ENCODE measurements at regions not wholly inside any gene's neighbourhood (a gene's known extent, or its start where the extent isn't known, plus 50 kb on each side); places are given as distances from the start of the nearest gene placed in this dataset.

DNA sequence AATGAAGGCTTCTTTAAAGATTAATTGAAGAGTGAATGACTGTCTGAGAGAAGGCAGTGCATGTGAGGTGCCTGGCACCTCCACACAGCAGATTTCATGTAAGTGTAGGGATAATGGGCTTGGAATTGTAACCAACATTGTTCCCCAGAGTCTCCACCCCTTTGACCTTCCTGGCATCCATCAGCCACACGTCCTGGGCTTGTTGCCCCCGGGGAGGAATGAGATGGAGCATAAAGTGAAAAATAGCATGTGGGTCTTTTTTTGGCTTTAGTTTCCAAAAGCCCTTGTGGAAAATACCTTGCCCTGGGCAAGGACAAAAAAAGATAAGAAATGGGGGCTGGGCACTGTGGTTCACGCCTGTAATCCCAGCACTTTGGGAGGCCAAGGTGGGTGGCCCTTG lies 242.2 kb upstream of the ECI2 start:
- Histone ChIP-seq H3K27ac (ENCODE audit: low read depth, low read length) (no peak overlapping the region), H3K9ac (ENCODE audit: low read depth, low read length) (no peak overlapping the region), H3K4me1 (ENCODE audit: control insufficient read depth, insufficient read depth, low read length) (no peaks in the 10 kb centered on the region; the same call in 1 of the 2 replicates), H3K9me3 (ENCODE audit: control insufficient read depth, insufficient read depth, low read length) (0 out of 2 replicates have a peak, but pooled peaks cover under 1% of the 10 kb centered on the region), H3K4me3 (ENCODE audit: low read depth, low read length) (no peak overlapping the region), H3K36me3 (ENCODE audit: control insufficient read depth, insufficient read depth, low read length) (no peaks in the 10 kb centered on the region), H3K27me3 (ENCODE audit: control insufficient read depth, insufficient read depth, low read length) (no peaks in the 10 kb centered on the region)

DNA sequence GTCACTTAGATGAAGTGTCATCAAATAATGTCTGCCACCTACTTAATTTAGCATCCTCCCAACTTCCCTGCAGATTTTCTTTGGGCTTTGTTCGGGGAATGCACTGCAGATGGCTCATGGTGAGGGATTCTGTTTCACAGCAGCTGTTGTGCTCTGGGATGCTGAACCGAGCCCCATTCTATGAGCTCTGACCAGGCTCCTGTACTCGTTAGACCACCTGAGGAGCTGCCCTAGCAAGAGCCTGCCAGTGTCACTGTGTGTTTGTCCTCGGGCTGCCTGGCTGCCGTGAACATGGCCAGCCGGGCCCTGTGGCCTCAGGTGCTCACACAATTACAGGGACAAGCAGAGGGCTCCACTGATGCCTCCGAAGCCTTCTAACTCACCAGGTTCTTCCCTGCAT lies 238.8 kb upstream of the ECI2 start:
- Histone ChIP-seq H3K27me3 (ENCODE audit: control insufficient read depth, insufficient read depth, low read length) (no peaks in the 10 kb centered on the region), H3K9ac (ENCODE audit: low read depth, low read length) (no peak overlapping the region), H3K4me3 (ENCODE audit: low read depth, low read length) (no peak overlapping the region), H3K36me3 (ENCODE audit: control insufficient read depth, insufficient read depth, low read length) (no peaks in the 10 kb centered on the region), H3K27ac (ENCODE audit: low read depth, low read length) (no peak overlapping the region), H3K4me1 (ENCODE audit: control insufficient read depth, insufficient read depth, low read length) (no peaks in the 10 kb centered on the region; the same call in 1 of the 2 replicates), H3K9me3 (ENCODE audit: control insufficient read depth, insufficient read depth, low read length) (no peaks in the 10 kb centered on the region)

DNA sequence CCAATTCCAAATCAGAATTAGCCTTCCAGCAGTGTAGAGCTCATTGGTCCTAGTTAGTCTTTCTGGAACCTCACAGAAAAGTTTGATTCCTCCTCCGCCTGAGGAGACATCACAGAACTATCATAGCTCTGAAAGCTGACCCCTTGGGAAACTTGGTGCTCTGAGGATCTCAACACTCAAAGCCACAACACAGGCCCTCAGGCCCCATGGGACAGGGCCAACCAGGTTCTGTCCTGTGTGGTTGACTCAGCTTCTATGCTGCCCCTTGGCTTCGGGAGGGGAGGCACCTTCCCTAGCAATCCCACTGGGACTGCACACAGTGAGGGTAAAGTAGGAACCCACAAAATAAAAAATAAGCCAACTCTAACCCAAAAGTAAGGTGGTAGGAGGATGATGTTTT lies 237.5 kb upstream of the ECI2 start:
- Histone ChIP-seq H3K27me3 (ENCODE audit: control insufficient read depth, insufficient read depth, low read length) (no peaks in the 10 kb centered on the region), H3K9ac (ENCODE audit: low read depth, low read length) (no peak overlapping the region), H3K4me1 (ENCODE audit: control insufficient read depth, insufficient read depth, low read length) (no peaks in the 10 kb centered on the region; the same call in 1 of the 2 replicates), H3K27ac (ENCODE audit: low read depth, low read length) (no peak overlapping the region), H3K36me3 (ENCODE audit: control insufficient read depth, insufficient read depth, low read length) (no peaks in the 10 kb centered on the region), H3K4me3 (ENCODE audit: low read depth, low read length) (no peak overlapping the region), H3K9me3 (ENCODE audit: control insufficient read depth, insufficient read depth, low read length) (no peaks in the 10 kb centered on the region)

DNA sequence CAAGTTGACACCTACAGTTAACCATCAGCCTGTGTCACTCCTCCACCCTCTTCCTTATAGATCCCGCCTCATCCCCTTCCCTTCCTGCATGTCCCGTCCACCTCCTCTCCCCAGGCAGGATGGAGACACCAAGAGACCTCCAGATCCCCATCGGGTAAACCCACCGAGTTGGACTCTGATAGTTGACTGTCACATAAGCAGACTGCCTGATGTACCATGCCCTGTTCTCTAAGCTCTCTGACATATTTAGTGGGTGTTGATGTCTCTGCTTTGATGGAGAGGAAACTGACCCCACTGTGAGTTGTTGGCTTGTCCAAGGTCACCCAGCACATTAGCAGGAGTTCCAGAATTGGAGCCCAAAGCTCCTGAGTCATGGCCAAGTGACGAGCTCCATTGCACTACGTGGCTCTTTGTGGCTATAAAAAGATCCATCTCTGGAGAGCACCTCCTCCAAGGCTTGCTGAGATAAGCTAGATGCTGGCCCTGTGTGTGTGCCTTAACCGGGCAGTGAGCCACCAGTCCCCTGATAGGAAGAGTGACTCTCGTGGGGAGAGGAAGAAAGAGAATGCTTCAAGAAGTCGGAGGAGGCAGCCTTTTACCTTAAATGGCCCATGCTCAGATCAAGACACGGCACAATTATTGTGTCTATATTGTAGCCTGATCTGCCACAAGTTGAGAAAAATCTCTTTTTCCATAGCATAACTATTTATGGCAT lies 236.0 kb upstream of the ECI2 start:
- Histone ChIP-seq H3K4me1 (ENCODE audit: control insufficient read depth, insufficient read depth, low read length) (no peaks in the 10 kb centered on the region; the same call in 1 of the 2 replicates), H3K9me3 (ENCODE audit: control insufficient read depth, insufficient read depth, low read length) (no peaks in the 10 kb centered on the region), H3K9ac (ENCODE audit: low read depth, low read length) (no peak overlapping the region), H3K4me3 (ENCODE audit: low read depth, low read length) (no peak overlapping the region), H3K27ac (ENCODE audit: low read depth, low read length) (no peak overlapping the region), H3K27me3 (ENCODE audit: control insufficient read depth, insufficient read depth, low read length) (no peaks in the 10 kb centered on the region), H3K36me3 (ENCODE audit: control insufficient read depth, insufficient read depth, low read length) (no peaks in the 10 kb centered on the region)

DNA sequence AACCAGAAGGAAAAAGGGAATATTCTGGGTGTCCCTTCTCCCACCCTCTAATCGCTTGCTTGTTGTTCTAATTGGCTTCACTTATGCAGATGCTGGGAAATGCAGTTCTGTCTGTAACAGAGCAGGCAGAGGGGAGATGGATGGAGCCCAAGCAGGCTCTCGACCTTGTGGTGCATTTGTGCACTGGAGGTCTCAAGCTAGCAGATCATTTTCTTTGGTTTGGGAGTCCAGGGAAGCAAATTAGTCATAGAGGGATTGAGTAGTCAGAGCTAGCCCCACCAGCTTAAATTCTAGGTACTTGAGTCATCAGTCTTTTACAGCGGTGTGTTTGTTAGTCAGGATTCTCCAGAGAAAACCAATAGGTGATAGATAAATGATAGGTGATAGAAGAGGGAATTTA lies 234.7 kb upstream of the ECI2 start:
- no peaks in the 10 kb centered on the region; the same call in 1 of the 2 replicates for H3K4me1 ChIP-seq (ENCODE audit: control insufficient read depth, insufficient read depth, low read length)
- H3K9ac ChIP-seq (ENCODE audit: low read depth, low read length) = no peak overlapping the region

DNA sequence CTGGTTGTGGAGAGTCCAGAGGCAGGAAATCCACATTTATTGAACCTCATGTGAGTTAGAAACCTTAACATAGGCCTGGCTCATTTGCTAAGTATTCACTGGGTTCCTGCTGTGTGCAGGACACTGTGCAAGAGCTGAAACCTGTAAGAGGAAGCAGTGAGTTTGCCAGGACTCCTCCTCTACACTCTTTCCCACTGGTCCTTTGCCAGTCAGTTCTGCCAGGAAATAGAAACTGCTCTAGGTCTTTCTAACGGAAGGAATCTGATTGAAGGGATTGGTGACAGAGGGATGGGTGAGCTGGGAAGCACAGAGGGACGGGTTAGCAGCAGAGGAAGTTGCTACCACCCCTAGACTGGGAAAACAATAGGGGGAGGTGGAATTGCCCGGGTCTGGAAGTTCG lies 234.2 kb upstream of the ECI2 start:
- H3K9ac ChIP-seq (ENCODE audit: low read depth, low read length) = no peak overlapping the region
- H3K36me3 ChIP-seq (ENCODE audit: control insufficient read depth, insufficient read depth, low read length) = no peaks in the 10 kb centered on the region
- H3K9me3 ChIP-seq (ENCODE audit: control insufficient read depth, insufficient read depth, low read length) = no peaks in the 10 kb centered on the region
- no peaks in the 10 kb centered on the region for H3K27me3 ChIP-seq (ENCODE audit: control insufficient read depth, insufficient read depth, low read length)
- H3K27ac ChIP-seq (ENCODE audit: low read depth, low read length) = no peak overlapping the region
- no peaks in the 10 kb centered on the region; the same call in 1 of the 2 replicates for H3K4me1 ChIP-seq (ENCODE audit: control insufficient read depth, insufficient read depth, low read length)
- H3K4me3 ChIP-seq (ENCODE audit: low read depth, low read length) = no peak overlapping the region

More for the DNA sequence above, 234.7 kb upstream of the ECI2 start:
- H3K4me3 ChIP-seq (ENCODE audit: low read depth, low read length) = no peak overlapping the region
- H3K27me3 ChIP-seq (ENCODE audit: control insufficient read depth, insufficient read depth, low read length) = no peaks in the 10 kb centered on the region
- H3K36me3 ChIP-seq (ENCODE audit: control insufficient read depth, insufficient read depth, low read length) = no peaks in the 10 kb centered on the region
- no peak overlapping the region for H3K27ac ChIP-seq (ENCODE audit: low read depth, low read length)
- no peaks in the 10 kb centered on the region for H3K9me3 ChIP-seq (ENCODE audit: control insufficient read depth, insufficient read depth, low read length)

DNA sequence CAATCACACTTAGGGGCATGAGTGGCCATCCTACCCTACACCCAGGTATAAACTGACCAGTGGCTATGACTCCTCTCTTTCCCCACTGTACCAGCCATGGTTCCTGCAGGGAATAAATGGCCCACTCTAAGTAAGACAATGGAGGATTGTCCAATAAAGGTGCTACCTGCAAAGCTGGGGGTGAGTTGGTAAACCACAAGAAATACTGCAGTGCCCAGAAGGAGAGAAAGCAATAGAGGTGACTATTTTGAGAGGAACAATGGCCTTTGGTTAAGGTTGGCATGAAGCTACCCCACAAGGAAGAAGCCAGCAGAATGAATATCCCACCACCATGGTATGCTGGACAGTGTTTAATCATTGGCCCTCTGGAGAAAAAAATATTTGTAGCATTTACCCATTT lies 233.3 kb upstream of the ECI2 start:
- Histone ChIP-seq H3K4me3 (ENCODE audit: low read depth, low read length) (no peak overlapping the region), H3K9me3 (ENCODE audit: control insufficient read depth, insufficient read depth, low read length) (no peaks in the 10 kb centered on the region), H3K36me3 (ENCODE audit: control insufficient read depth, insufficient read depth, low read length) (no peaks in the 10 kb centered on the region), H3K27me3 (ENCODE audit: control insufficient read depth, insufficient read depth, low read length) (no peaks in the 10 kb centered on the region), H3K4me1 (ENCODE audit: control insufficient read depth, insufficient read depth, low read length) (no peaks in the 10 kb centered on the region), H3K27ac (ENCODE audit: low read depth, low read length) (no peak overlapping the region), H3K9ac (ENCODE audit: low read depth, low read length) (no peak overlapping the region)

DNA sequence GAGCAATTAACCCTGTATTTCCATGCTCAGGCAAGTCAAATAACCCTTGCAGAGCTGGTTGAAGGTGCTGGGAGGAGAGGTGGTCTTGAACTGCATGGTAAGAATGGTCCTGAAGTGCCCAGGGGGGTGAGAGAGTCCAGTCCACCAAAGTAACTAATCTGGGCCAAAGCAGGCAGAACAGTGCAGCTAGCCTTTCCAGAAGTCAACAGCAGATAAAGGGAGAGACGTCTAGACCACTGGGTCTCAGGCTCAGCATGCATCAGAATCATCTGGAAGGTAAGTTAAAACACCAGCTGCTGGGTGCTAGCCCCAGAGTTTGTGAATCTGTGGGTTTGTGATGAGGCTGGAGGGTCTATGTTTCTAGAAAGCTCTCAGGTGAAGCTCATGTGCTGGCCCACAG lies 232.3 kb upstream of the ECI2 start:
- Histone ChIP-seq H3K27me3 (ENCODE audit: control insufficient read depth, insufficient read depth, low read length) (no peaks in the 10 kb centered on the region), H3K4me1 (ENCODE audit: control insufficient read depth, insufficient read depth, low read length) (no peaks in the 10 kb centered on the region), H3K9me3 (ENCODE audit: control insufficient read depth, insufficient read depth, low read length) (no peaks in the 10 kb centered on the region), H3K36me3 (ENCODE audit: control insufficient read depth, insufficient read depth, low read length) (no peaks in the 10 kb centered on the region), H3K27ac (ENCODE audit: low read depth, low read length) (no peak overlapping the region), H3K4me3 (ENCODE audit: low read depth, low read length) (no peak overlapping the region), H3K9ac (ENCODE audit: low read depth, low read length) (no peak overlapping the region)

DNA sequence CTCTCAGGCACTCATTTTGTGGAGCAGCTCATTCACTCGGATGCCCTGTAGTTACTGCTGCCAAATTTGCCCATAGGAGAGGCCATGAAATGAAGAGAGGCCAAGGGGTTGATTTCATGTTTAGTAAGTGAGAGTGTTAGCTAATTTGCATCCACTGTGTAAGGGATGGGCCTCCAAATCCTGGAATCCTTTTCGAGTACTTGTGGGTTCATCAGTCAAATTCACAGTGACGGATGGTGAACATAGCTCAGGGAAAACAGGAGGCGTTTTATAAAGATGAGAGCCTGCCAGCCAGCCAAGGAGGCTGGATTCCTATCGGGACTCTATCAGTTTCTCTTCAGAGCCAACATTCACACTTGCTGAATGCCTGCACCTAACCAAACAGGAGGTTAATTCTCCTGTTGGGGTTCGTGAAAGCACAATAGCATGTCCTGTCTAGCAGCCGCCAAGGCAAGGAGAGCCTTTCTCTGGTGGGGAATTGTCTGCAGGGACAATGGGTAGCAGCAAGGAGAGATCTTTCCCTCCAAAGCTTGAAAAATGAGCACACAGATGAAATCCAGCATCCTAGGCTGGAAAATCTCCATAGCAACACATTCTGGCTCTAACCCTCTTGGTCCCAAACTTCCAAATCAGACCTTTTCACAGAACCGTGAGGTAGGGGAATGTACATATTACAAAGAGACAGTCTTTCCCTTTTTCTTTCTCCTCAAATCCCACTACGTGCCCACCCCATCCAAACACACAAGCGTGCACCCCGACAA lies 231.4 kb upstream of the ECI2 start:
- no peaks in the 10 kb centered on the region for H3K9me3 ChIP-seq (ENCODE audit: control insufficient read depth, insufficient read depth, low read length)
- H3K9ac ChIP-seq (ENCODE audit: low read depth, low read length) = no peak overlapping the region
- H3K36me3 ChIP-seq (ENCODE audit: control insufficient read depth, insufficient read depth, low read length) = no peaks in the 10 kb centered on the region
- H3K27ac ChIP-seq (ENCODE audit: low read depth, low read length) = no peak overlapping the region
- no peaks in the 10 kb centered on the region for H3K4me1 ChIP-seq (ENCODE audit: control insufficient read depth, insufficient read depth, low read length)
- no peaks in the 10 kb centered on the region for H3K27me3 ChIP-seq (ENCODE audit: control insufficient read depth, insufficient read depth, low read length)
- H3K4me3 ChIP-seq (ENCODE audit: low read depth, low read length) = no peak overlapping the region

DNA sequence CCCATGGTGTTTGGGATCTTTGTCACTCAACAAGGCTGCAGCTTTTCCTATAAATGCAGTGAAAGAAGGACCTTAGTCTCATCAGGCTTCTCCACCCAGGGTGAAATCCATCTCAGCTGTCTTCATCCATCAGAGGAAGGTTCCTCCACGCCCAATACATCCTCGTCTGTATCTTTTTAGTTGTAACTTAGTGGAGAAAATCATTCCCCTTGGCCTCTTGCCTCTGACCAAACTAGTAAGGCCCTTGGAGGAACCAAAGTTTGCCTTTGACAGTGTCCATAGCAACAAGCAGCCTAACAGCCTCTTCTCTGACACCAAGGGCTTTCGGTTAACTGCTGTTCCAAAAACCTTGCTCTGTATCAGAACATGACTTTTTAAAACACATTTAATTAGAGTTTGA lies 230.3 kb upstream of the ECI2 start:
- Histone ChIP-seq H3K27ac (ENCODE audit: low read depth, low read length) (no peak overlapping the region), H3K9me3 (ENCODE audit: control insufficient read depth, insufficient read depth, low read length) (no peaks in the 10 kb centered on the region), H3K27me3 (ENCODE audit: control insufficient read depth, insufficient read depth, low read length) (no peaks in the 10 kb centered on the region)

DNA sequence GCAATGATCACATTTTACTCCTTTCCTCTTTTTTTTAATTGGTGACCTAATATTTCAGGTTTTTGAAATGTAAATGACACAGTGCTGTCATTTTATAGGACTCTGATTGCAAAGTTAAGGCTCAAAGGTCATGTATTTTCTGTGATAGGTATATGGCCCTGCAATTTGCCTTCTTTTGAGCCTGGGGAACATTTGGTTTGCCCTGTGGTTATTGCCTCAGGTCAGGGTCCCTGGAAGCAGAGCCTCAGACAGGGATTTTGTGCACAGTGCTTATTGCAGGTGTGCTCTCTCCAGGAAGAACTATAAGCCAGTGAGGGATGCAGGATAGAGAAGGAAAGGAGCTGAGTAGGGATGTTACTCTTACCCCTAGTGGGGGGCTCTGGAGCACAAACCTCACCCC lies 229.3 kb upstream of the ECI2 start:
- no peaks in the 10 kb centered on the region for H3K27me3 ChIP-seq (ENCODE audit: control insufficient read depth, insufficient read depth, low read length)

More for the DNA sequence above, 230.3 kb upstream of the ECI2 start:
- H3K36me3 ChIP-seq (ENCODE audit: control insufficient read depth, insufficient read depth, low read length) = no peaks in the 10 kb centered on the region
- H3K4me1 ChIP-seq (ENCODE audit: control insufficient read depth, insufficient read depth, low read length) = no peaks in the 10 kb centered on the region
- H3K4me3 ChIP-seq (ENCODE audit: low read depth, low read length) = no peak overlapping the region
- no peak overlapping the region for H3K9ac ChIP-seq (ENCODE audit: low read depth, low read length)

More for the DNA sequence above, 229.3 kb upstream of the ECI2 start:
- Histone ChIP-seq H3K36me3 (ENCODE audit: control insufficient read depth, insufficient read depth, low read length) (no peaks in the 10 kb centered on the region), H3K27ac (ENCODE audit: low read depth, low read length) (no peak overlapping the region), H3K9me3 (ENCODE audit: control insufficient read depth, insufficient read depth, low read length) (no peaks in the 10 kb centered on the region), H3K9ac (ENCODE audit: low read depth, low read length) (no peak overlapping the region), H3K4me3 (ENCODE audit: low read depth, low read length) (no peak overlapping the region), H3K4me1 (ENCODE audit: control insufficient read depth, insufficient read depth, low read length) (no peaks in the 10 kb centered on the region)
